ENCODE measurements at regions not wholly inside any gene's neighbourhood (a gene's known extent, or its start where the extent isn't known, plus 50 kb on each side); places are given as distances from the start of the nearest gene placed in this dataset.
"Not testable (repeated sequence)": the region's sequence is repeated elsewhere in the genome, so short reads cannot be mapped to it uniquely, and the experiment has no call there.

- in situ Hi-C loops (cut with MboI; ENCODE audit: low sequenced_read_pairs) = no loop called here
Measured at GRCh38 chr13:49859560-49859959, 67.1 kb upstream of the KPNA3 start.

- in situ Hi-C loops (cut with MboI; ENCODE audit: low sequenced_read_pairs) = no loop called here
Measured at GRCh38 chr13:49858178-49858856, 65.8 kb upstream of the KPNA3 start.

- in situ Hi-C loops (cut with MboI; ENCODE audit: low sequenced_read_pairs) = no loop called here
Measured at GRCh38 chr13:49855930-49856329, 63.4 kb upstream of the KPNA3 start.

GRCh38 chr13:49853535-49853934 lies 61.1 kb upstream of the KPNA3 start:
- in situ Hi-C loops (cut with MboI; ENCODE audit: low sequenced_read_pairs) = no loop called here

GRCh38 chr13:49852460-49852859 lies 60.0 kb upstream of the KPNA3 start:
- in situ Hi-C loops (cut with MboI; ENCODE audit: low sequenced_read_pairs) = not testable (repeated sequence)

- in situ Hi-C loops (cut with MboI; ENCODE audit: low sequenced_read_pairs) = loop anchor here (10.0 to 25.0 kb wide), 2 partner anchors 179 to 532 kb away; no protein-coding TSS in a partner anchor
Measured at GRCh38 chr13:49844181-49844580, 51.7 kb upstream of the KPNA3 start.
